GM23338 (cell line): ENCODE measurements at regions not wholly inside any gene's neighbourhood (a gene's known extent, or its start where the extent isn't known, plus 50 kb on each side); places are given as distances from the start of the nearest gene placed in this dataset.

ENCODE experiments used
- ATAC-seq: fragments of 200-7000 bp; cut with Tn5 transposase; 3 replicates; pipeline ENCODE4 v1.9.1; 2020
- DNase-seq: peaks from one replicate; pipeline ENCODE4 v3.0.0-alpha.2; 2015; ENCODE audit warnings: low spot score
- H2AFZ ChIP-seq: fragments of 200-600 bp; sonication (generic); 2 replicates; pipeline ENCODE4 v1.8.0; 2016; ENCODE audit warnings: antibody characterized with exemption, mild to moderate bottlenecking, moderate library complexity
- H3F3A ChIP-seq: fragments of 200-600 bp; sonication (generic); replicated peaks from 2 replicates; pipeline ENCODE4 v1.8.0; 2017; ENCODE audit warnings: antibody characterized with exemption, mixed run types, low read depth
- H3K27ac ChIP-seq: fragments of 200-600 bp; sonication (generic); 2 replicates; pipeline ENCODE4 v1.6.1; 2016; ENCODE audit warnings: low read depth
- H3K27me3 ChIP-seq: fragments of 200-600 bp; sonication (generic); 2 replicates; pipeline ENCODE4 v1.8.0; 2016; ENCODE audit warnings: mild to moderate bottlenecking, mixed run types, moderate library complexity; ENCODE audit not compliant: insufficient read depth
- H3K36me3 ChIP-seq: fragments of 200-600 bp; sonication (generic); 2 replicates; pipeline ENCODE4 v1.8.0; 2016; ENCODE audit warnings: mild to moderate bottlenecking; ENCODE audit not compliant: insufficient read depth
- H3K4me1 ChIP-seq: fragments of 200-600 bp; sonication (generic); 2 replicates; pipeline ENCODE4 v1.8.0; 2016; ENCODE audit warnings: mild to moderate bottlenecking, moderate library complexity; ENCODE audit not compliant: insufficient read depth
- H3K4me2 ChIP-seq: fragments of 200-600 bp; sonication (generic); 2 replicates; pipeline ENCODE4 v1.7.1; 2017; ENCODE audit warnings: mixed run types
- H3K4me3 ChIP-seq: fragments of 200-600 bp; sonication (generic); 2 replicates; pipeline ENCODE4 v1.6.1; 2016; ENCODE audit warnings: mixed run types
- H3K79me2 ChIP-seq: fragments of 200-600 bp; sonication (generic); replicated peaks from 2 replicates; pipeline ENCODE4 v1.8.0; 2017; ENCODE audit warnings: mild to moderate bottlenecking; ENCODE audit not compliant: insufficient read depth
- H3K9me2 ChIP-seq: fragments of 200-600 bp; sonication (generic); 2 replicates; pipeline ENCODE4 v1.8.0; 2017; ENCODE audit not compliant: insufficient read depth
- H4K20me1 ChIP-seq: fragments of 200-600 bp; sonication (generic); replicated peaks from 2 replicates; pipeline ENCODE4 v1.8.0; 2017; ENCODE audit warnings: mild to moderate bottlenecking; ENCODE audit not compliant: insufficient read depth
- H3K27ac Mint-ChIP-seq: 2 replicates; pipeline ENCODE4 v1.8.0; 2020; ENCODE audit warnings: inconsistent platforms, mild to moderate bottlenecking, moderate library complexity, mixed read lengths
- H3K27me3 Mint-ChIP-seq: 3 replicates; pipeline ENCODE4 v1.8.0; 2022; ENCODE audit warnings: low read depth, mild to moderate bottlenecking, moderate library complexity, mixed read lengths, inconsistent platforms; ENCODE audit not compliant: insufficient read depth, poor library complexity
- H3K36me3 Mint-ChIP-seq: 3 replicates; pipeline ENCODE4 v1.8.0; 2021; ENCODE audit warnings: low read depth, mild to moderate bottlenecking, inconsistent platforms, moderate library complexity, mixed read lengths
- H3K4me1 Mint-ChIP-seq: 3 replicates; pipeline ENCODE4 v1.8.0; 2020; ENCODE audit warnings: mild to moderate bottlenecking, inconsistent platforms, mixed read lengths
- H3K4me3 Mint-ChIP-seq: 3 replicates; pipeline ENCODE4 v1.8.0; 2021; ENCODE audit warnings: moderate library complexity, mild to moderate bottlenecking, inconsistent platforms, mixed read lengths
- H3K9me3 Mint-ChIP-seq: 3 replicates; pipeline ENCODE4 v1.8.0; 2020; ENCODE audit warnings: moderate library complexity, mild to moderate bottlenecking, inconsistent platforms, mixed read lengths
- CREB1 ChIP-seq: fragments of 250-450 bp; sonication (Bioruptor Pico); IDR thresholded peaks from 2 replicates; pipeline ENCODE4 v1.5.0; 2020; ENCODE audit warnings: low read depth, mild to moderate bottlenecking, moderate library complexity
- CTCF ChIP-seq, 2 experiments: fragments of 200-600 bp in 1 of 2; sonication (generic) in 1 of 2; conservative IDR thresholded peaks; 2 replicates each; pipeline versions ENCODE4 v1.5.1 to v1.6.1; 2016 to 2017; ENCODE audit warnings: antibody characterized with exemption in 2 of 2, low read depth in 2 of 2, mild to moderate bottlenecking in 2 of 2, moderate library complexity in 1 of 2
- ETS1 ChIP-seq: IDR thresholded peaks from 2 replicates; pipeline ENCODE4 v1.6.1; 2016; ENCODE audit warnings: antibody characterized with exemption
- EZH2 ChIP-seq: fragments of 200-600 bp; sonication (generic); IDR thresholded peaks from one replicate; pipeline ENCODE4 v1.8.0; 2017; ENCODE audit warnings: antibody characterized with exemption, mild to moderate bottlenecking, low read depth; ENCODE audit not compliant: unreplicated experiment
- EZH2phosphoT487 ChIP-seq: fragments of 200-600 bp; sonication (generic); IDR thresholded peaks from one replicate; pipeline ENCODE4 v1.8.1; 2018; ENCODE audit warnings: antibody characterized with exemption; ENCODE audit not compliant: unreplicated experiment
- NANOG ChIP-seq: IDR thresholded peaks from 2 replicates; pipeline ENCODE4 v1.6.1; 2016; ENCODE audit warnings: antibody characterized with exemption, borderline replicate concordance
- POLR2AphosphoS5 ChIP-seq: IDR thresholded peaks from 2 replicates; pipeline ENCODE4 v1.6.1; 2016; ENCODE audit warnings: antibody characterized with exemption, low read depth
- STAT1 ChIP-seq: IDR thresholded peaks from one replicate; pipeline ENCODE4 v1.6.1; 2016; ENCODE audit warnings: antibody characterized with exemption; ENCODE audit not compliant: unreplicated experiment
- ZNF114 ChIP-seq: fragments of 250-450 bp; sonication (Bioruptor Pico); IDR thresholded peaks from 2 replicates; pipeline ENCODE4 v1.5.0; 2020; ENCODE audit warnings: mild to moderate bottlenecking, moderate library complexity
- ZNF331 ChIP-seq: fragments of 250-450 bp; sonication (Bioruptor Pico); IDR thresholded peaks from 2 replicates; pipeline ENCODE4 v1.5.0; 2020; ENCODE audit warnings: low read depth, mild to moderate bottlenecking, moderate library complexity
- ZNF462 ChIP-seq: fragments of 250-450 bp; sonication (Bioruptor Pico); IDR thresholded peaks from 2 replicates; pipeline ENCODE4 v1.5.0; 2020; ENCODE audit warnings: mild to moderate bottlenecking, moderate library complexity

GRCh38 chr5:104016646-104017045 is 454.1 kb upstream of the NUDT12 start:
- no peak overlapping the region for H3K4me3 ChIP-seq
- Mint-ChIP-seq H3K27ac (no peak overlapping the region), H3K36me3 (peaks cover 15% of the 10 kb centered on the region; the same call in 2 of the 3 replicates), H3K27me3 (no peaks in the 10 kb centered on the region), H3K4me3 (no peak overlapping the region), H3K4me1 (no peaks in the 10 kb centered on the region), H3K9me3 (peaks cover 17% of the 10 kb centered on the region; the same call in 2 of the 3 replicates)
- H3K4me2 ChIP-seq: no peak overlapping the region
- peaks cover 12% of the 10 kb centered on the region for H3K36me3 ChIP-seq
- H4K20me1 ChIP-seq: no peaks in the 10 kb centered on the region
- H2AFZ ChIP-seq: no peak overlapping the region
- H3K27ac ChIP-seq: no peak overlapping the region
- H3K27me3 ChIP-seq: no peaks in the 10 kb centered on the region
- no peaks in the 10 kb centered on the region for H3F3A ChIP-seq
- ATAC-seq (no peak), DNase-seq (no peak)
- TF ChIP-seq STAT1: no peak
- no peak for TF ChIP-seq CTCF (conservative IDR thresholded peaks at IDR 0.05; ENCODE audit: low read depth in 2 of 2)
- no peak for TF ChIP-seq ZNF331 (CRISPR knock-in tag)
- TF ChIP-seq EZH2phosphoT487: no peak
- no peaks in the 10 kb centered on the region for H3K4me1 ChIP-seq
- H3K79me2 ChIP-seq: no peaks in the 10 kb centered on the region
- H3K9me2 ChIP-seq: no peaks in the 10 kb centered on the region

DNA sequence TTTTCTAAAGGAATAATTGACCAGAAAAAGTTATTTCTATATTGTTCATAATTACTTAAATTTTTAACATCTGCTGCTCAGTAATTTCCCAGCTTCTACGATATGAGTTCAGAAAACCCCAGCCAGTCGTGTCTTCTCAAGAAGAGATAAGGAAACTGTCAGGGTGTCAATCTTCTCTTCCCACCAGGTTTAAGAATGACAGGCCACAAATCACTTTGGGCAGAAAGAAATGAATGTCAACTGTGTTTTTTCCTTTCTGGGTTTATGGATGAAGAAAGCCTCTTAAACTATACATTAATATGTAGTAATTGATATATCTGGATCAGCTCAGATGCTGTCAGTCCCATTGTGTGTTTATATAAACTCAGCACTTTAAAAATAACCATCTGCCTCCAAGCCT is 453.2 kb upstream of the NUDT12 start:
- H3K36me3 Mint-ChIP-seq: peaks cover 17% of the 10 kb centered on the region; the same call in 2 of the 3 replicates
- Histone ChIP-seq H3K4me2 (no peak overlapping the region), H3K27ac (no peak overlapping the region), H3K36me3 (peaks cover 12% of the 10 kb centered on the region), H3K4me3 (no peak overlapping the region), H3K27me3 (no peaks in the 10 kb centered on the region), H4K20me1 (no peaks in the 10 kb centered on the region), H2AFZ (no peak overlapping the region), H3K4me1 (no peaks in the 10 kb centered on the region), H3K79me2 (no peaks in the 10 kb centered on the region), H3K9me2 (no peaks in the 10 kb centered on the region), H3F3A (no peaks in the 10 kb centered on the region)
- H3K4me1 Mint-ChIP-seq: no peaks in the 10 kb centered on the region
- DNase-seq (no peak), ATAC-seq (no peak)
- peaks cover 17% of the 10 kb centered on the region; the same call in 2 of the 3 replicates for H3K9me3 Mint-ChIP-seq
- no peak overlapping the region for H3K27ac Mint-ChIP-seq
- H3K27me3 Mint-ChIP-seq: no peaks in the 10 kb centered on the region
- H3K4me3 Mint-ChIP-seq: no peak overlapping the region
- TF ChIP-seq EZH2phosphoT487: no peak
- no peak for TF ChIP-seq ZNF331 (CRISPR knock-in tag)
- no peak for TF ChIP-seq ETS1
- TF ChIP-seq POLR2AphosphoS5: no peak
- TF ChIP-seq ZNF462: no peak
- no peak for TF ChIP-seq CREB1 (CRISPR knock-in tag)
- TF ChIP-seq CTCF (conservative IDR thresholded peaks at IDR 0.05; ENCODE audit: low read depth in 2 of 2): no peak
- TF ChIP-seq EZH2: no peak
- no peak for TF ChIP-seq ZNF114 (CRISPR knock-in tag)
- no peak for TF ChIP-seq NANOG
